SKM-1 (cell line): ENCODE measurements at regions not wholly inside any gene's neighbourhood (a gene's known extent, or its start where the extent isn't known, plus 50 kb on each side); places are given as distances from the start of the nearest gene placed in this dataset.
A peak's percentile ranks its signal among the peaks of the same experiment; 100 is the strongest.

Experiments used
- DNase-seq: peaks from one replicate; lab custom pipeline; 2025; ENCODE audit not compliant: unreplicated experiment; lab: John Stamatoyannopoulos, UW

- no peak for DNase-seq
These were observed 134.9 kb downstream of the KCTD12 start for GRCh38 chr13:76751278-76751677.

- DNase-seq = peak; percentile 73
These were observed 136.1 kb downstream of the KCTD12 start for GRCh38 chr13:76750126-76750525.

- peak; percentile 87 for DNase-seq
These were observed 140.7 kb downstream of the KCTD12 start for GRCh38 chr13:76745261-76746200.

- no peak for DNase-seq
These were observed 144.6 kb downstream of the KCTD12 start for GRCh38 chr13:76741624-76742023.

- no peak for DNase-seq
These were observed 145.2 kb downstream of the KCTD12 start for GRCh38 chr13:76741046-76741445.

- no peak for DNase-seq
These were observed 147.6 kb downstream of the KCTD12 start for GRCh38 chr13:76738616-76739015.

- no peak for DNase-seq
These were observed 148.7 kb downstream of the KCTD12 start for GRCh38 chr13:76737526-76737925.

GRCh38 chr13:76735641-76736040, 150.6 kb downstream of the KCTD12 start:
- no peak for DNase-seq

- DNase-seq = no peak
These were observed 152.5 kb downstream of the KCTD12 start for GRCh38 chr13:76733671-76734070.

GRCh38 chr13:76732367-76732766, 153.8 kb downstream of the KCTD12 start:
- no peak for DNase-seq

GRCh38 chr13:76730220-76730619, 156.0 kb downstream of the KCTD12 start:
- no peak for DNase-seq

- no peak for DNase-seq
These were observed 156.5 kb downstream of the KCTD12 start for GRCh38 chr13:76729691-76730090.

- DNase-seq = no peak
These were observed 160.3 kb downstream of the KCTD12 start for GRCh38 chr13:76725896-76726295.

GRCh38 chr13:76725211-76725610, 161.0 kb downstream of the KCTD12 start:
- DNase-seq = no peak

- DNase-seq = no peak
These were observed 161.8 kb downstream of the KCTD12 start for GRCh38 chr13:76724421-76724820.

- peak; percentile 19 for DNase-seq
These were observed 162.5 kb downstream of the KCTD12 start for GRCh38 chr13:76723551-76724232.

GRCh38 chr13:76722782-76723181, 163.4 kb downstream of the KCTD12 start:
- DNase-seq = no peak

GRCh38 chr13:76720821-76721220, 165.4 kb downstream of the KCTD12 start:
- no peak for DNase-seq

- no peak for DNase-seq
These were observed 165.8 kb downstream of the KCTD12 start for GRCh38 chr13:76720416-76720815.

GRCh38 chr13:76719955-76720354, 166.2 kb downstream of the KCTD12 start:
- DNase-seq = no peak

GRCh38 chr13:76717092-76717491, 169.1 kb downstream of the KCTD12 start:
- DNase-seq = no peak

- no peak for DNase-seq
These were observed 170.6 kb downstream of the KCTD12 start for GRCh38 chr13:76715621-76716020.
